Ureter (tissue), 1 donor: ENCODE measurements at regions not wholly inside any gene's neighbourhood (a gene's known extent, or its start where the extent isn't known, plus 50 kb on each side); places are given as distances from the start of the nearest gene placed in this dataset.

Experiments
- DNase-seq: peaks from one replicate; pipeline ENCODE4 v3.0.0-alpha.2; 2020; ENCODE audit warnings: low spot score
- donor health status: DM: yes; HTN: yes; CAD: no.

- no peak for DNase-seq
Observed at GRCh38 chr7:136069840-136070529, 92.8 kb upstream of the MTPN start.

GRCh38 chr7:136067277-136067676, 90.1 kb upstream of the MTPN start:
- no peak for DNase-seq

GRCh38 chr7:136066304-136067143, 89.4 kb upstream of the MTPN start:
- DNase-seq = no peak

- no peak for DNase-seq
Observed at GRCh38 chr7:136064627-136065237, 87.6 kb upstream of the MTPN start.

GRCh38 chr7:136064081-136064480, 86.9 kb upstream of the MTPN start:
- DNase-seq = no peak

GRCh38 chr7:136063326-136063666, 86.1 kb upstream of the MTPN start:
- DNase-seq = no peak

- DNase-seq = no peak
Observed at GRCh38 chr7:136062625-136063325, 85.6 kb upstream of the MTPN start.

GRCh38 chr7:136061433-136061832, 84.3 kb upstream of the MTPN start:
- no peak for DNase-seq

- DNase-seq = no peak
Observed at GRCh38 chr7:136058546-136058945, 81.4 kb upstream of the MTPN start.

- no peak for DNase-seq
Observed at GRCh38 chr7:136057509-136057908, 80.3 kb upstream of the MTPN start.

- DNase-seq = no peak
Observed at GRCh38 chr7:136056651-136057231, 79.6 kb upstream of the MTPN start.

- DNase-seq = no peak
Observed at GRCh38 chr7:136055266-136055665, 78.1 kb upstream of the MTPN start.

GRCh38 chr7:136053689-136054485, 76.7 kb upstream of the MTPN start:
- no peak for DNase-seq

- DNase-seq = no peak
Observed at GRCh38 chr7:136051203-136051928, 74.2 kb upstream of the MTPN start.

GRCh38 chr7:136050462-136050847, 73.3 kb upstream of the MTPN start:
- DNase-seq = no peak

GRCh38 chr7:136049818-136050461, 72.8 kb upstream of the MTPN start:
- DNase-seq = no peak

GRCh38 chr7:136049117-136049516, 72.0 kb upstream of the MTPN start:
- DNase-seq = no peak

- DNase-seq = no peak
Observed at GRCh38 chr7:136046548-136046947, 69.4 kb upstream of the MTPN start.

GRCh38 chr7:136045992-136046391, 68.8 kb upstream of the MTPN start:
- DNase-seq = no peak

- DNase-seq = no peak
Observed at GRCh38 chr7:136045181-136045580, 68.0 kb upstream of the MTPN start.
